Caco-2 (cell line): ENCODE measurements at regions not wholly inside any gene's neighbourhood (a gene's known extent, or its start where the extent isn't known, plus 50 kb on each side); places are given as distances from the start of the nearest gene placed in this dataset.

Experiments
- BruUV-seq: library from RNA; stranded (reverse); fragments of 400-500 nt; replicated peaks from 2 replicates; lab custom pipeline; 2021; lab: Mats Ljungman, UMichigan
- CTCF ChIA-PET: fragments of 300-600 bp; sonication (Branson Sonifier 250); formaldehyde crosslinking; loops from one replicate; lab custom pipeline; 2022; ENCODE audit warnings: antibody characterized with exemption; lab: Charles Lee
- POLR2A ChIA-PET: fragments of 300-600 bp; sonication (Branson Sonifier 250); formaldehyde crosslinking; loops from one replicate; lab custom pipeline; 2022; ENCODE audit warnings: antibody characterized with exemption; lab: Charles Lee
- DNase-seq, 2 experiments: peaks; one replicate each; pipeline versions ENCODE4 v3.0.0 to v3.0.0-alpha.2; 2020 to 2022
- H3K27me3 ChIP-seq: replicated peaks from 2 replicates; pipeline ENCODE4 v1.6.0; 2011; ENCODE audit warnings: low read length; ENCODE audit not compliant: control insufficient read depth, insufficient read depth
- H3K36me3 ChIP-seq: 2 replicates; pipeline ENCODE4 v1.5.1; 2011; ENCODE audit warnings: low read length; ENCODE audit not compliant: control insufficient read depth, insufficient read depth
- H3K4me1 ChIP-seq: fragments of 250-450 bp; sonication (Bioruptor Pico); 2 replicates; pipeline ENCODE4 v1.5.1; 2020; ENCODE audit warnings: mild to moderate bottlenecking
- H3K4me3 ChIP-seq: 2 replicates; pipeline ENCODE4 v1.5.1; 2011; ENCODE audit warnings: low read depth, mild to moderate bottlenecking, control low read depth, low read length
- H3K9me3 ChIP-seq: fragments of 250-450 bp; sonication (Bioruptor Pico); 2 replicates; pipeline ENCODE4 v1.5.1; 2020; ENCODE audit warnings: mild to moderate bottlenecking, moderate library complexity
- H3K27ac Mint-ChIP-seq: one replicate; pipeline ENCODE4 v1.8.0; 2022; ENCODE audit warnings: mixed read lengths; ENCODE audit not compliant: unreplicated experiment
- H3K27me3 Mint-ChIP-seq: one replicate; pipeline ENCODE4 v1.8.0; 2022; ENCODE audit warnings: mixed read lengths; ENCODE audit not compliant: insufficient read depth, unreplicated experiment
- H3K36me3 Mint-ChIP-seq: one replicate; pipeline ENCODE4 v1.8.0; 2022; ENCODE audit warnings: mild to moderate bottlenecking, mixed read lengths; ENCODE audit not compliant: insufficient read depth, unreplicated experiment
- H3K4me1 Mint-ChIP-seq: one replicate; pipeline ENCODE4 v1.8.0; 2022; ENCODE audit warnings: low read depth, mixed read lengths; ENCODE audit not compliant: unreplicated experiment
- H3K4me3 Mint-ChIP-seq: one replicate; pipeline ENCODE4 v1.8.0; 2022; ENCODE audit warnings: mild to moderate bottlenecking, moderate library complexity, mixed read lengths; ENCODE audit not compliant: unreplicated experiment
- H3K9me3 Mint-ChIP-seq: one replicate; pipeline ENCODE4 v1.8.0; 2022; ENCODE audit warnings: mixed read lengths; ENCODE audit not compliant: unreplicated experiment
- intact Hi-C: fragments of 100-400 bp; cut with micrococcal nuclease; formaldehyde crosslinking; loops from one replicate; pipeline ENCODE4 v1.10.0; 2022; ENCODE audit not compliant: unreplicated experiment
- TF ChIP-seq, protein P1 (sequence below), 2 experiments: fragments of 200-600 bp in 1 of 2; IDR thresholded peaks; 1 replicate in 1 of 2; 2 replicates in 1 of 2; pipeline versions ENCODE4 v1.5.1 to v1.8.0; 2011 to 2022; ENCODE audit warnings: antibody characterized with exemption in 1 of 2, control low read depth in 1 of 2, inconsistent platforms in 1 of 2, low read depth in 1 of 2, low read length in 1 of 2, mild to moderate bottlenecking in 1 of 2, moderate library complexity in 1 of 2; ENCODE audit not compliant: insufficient read depth in 1 of 2, severe bottlenecking in 1 of 2, unreplicated experiment in 1 of 2

DNA sequence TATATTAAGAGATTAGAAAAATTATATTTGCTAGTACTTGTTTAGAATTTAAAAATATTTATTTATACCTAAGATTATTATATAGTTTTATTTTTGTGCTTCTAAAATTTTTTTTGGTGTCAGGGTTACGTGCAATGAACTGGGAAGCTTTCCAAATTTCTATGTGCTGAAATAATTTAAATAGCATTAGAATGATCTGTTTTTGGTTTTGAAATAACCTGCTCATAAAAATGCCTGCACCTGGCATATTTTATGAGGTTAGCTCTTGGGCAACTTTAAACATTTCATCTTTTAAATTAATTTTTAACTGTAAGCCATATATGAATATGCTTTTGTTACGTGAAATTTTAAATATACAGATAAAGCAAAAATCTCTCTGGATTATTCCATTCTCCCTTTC, 482.5 kb downstream of the GLRX3 start:
- TF ChIP-seq, protein P1, sequence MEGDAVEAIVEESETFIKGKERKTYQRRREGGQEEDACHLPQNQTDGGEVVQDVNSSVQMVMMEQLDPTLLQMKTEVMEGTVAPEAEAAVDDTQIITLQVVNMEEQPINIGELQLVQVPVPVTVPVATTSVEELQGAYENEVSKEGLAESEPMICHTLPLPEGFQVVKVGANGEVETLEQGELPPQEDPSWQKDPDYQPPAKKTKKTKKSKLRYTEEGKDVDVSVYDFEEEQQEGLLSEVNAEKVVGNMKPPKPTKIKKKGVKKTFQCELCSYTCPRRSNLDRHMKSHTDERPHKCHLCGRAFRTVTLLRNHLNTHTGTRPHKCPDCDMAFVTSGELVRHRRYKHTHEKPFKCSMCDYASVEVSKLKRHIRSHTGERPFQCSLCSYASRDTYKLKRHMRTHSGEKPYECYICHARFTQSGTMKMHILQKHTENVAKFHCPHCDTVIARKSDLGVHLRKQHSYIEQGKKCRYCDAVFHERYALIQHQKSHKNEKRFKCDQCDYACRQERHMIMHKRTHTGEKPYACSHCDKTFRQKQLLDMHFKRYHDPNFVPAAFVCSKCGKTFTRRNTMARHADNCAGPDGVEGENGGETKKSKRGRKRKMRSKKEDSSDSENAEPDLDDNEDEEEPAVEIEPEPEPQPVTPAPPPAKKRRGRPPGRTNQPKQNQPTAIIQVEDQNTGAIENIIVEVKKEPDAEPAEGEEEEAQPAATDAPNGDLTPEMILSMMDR (IDR thresholded peaks at IDR 0.05; ENCODE audit: insufficient read depth in 1 of 2, low read depth in 1 of 2, low read length in 1 of 2, severe bottlenecking in 1 of 2, unreplicated experiment in 1 of 2), result no peak
- Mint-ChIP-seq H3K27ac (no peak overlapping the region), H3K4me3 (no peak overlapping the region), H3K4me1 (no peaks in the 10 kb centered on the region), H3K27me3 (no peaks in the 10 kb centered on the region), H3K36me3 (no peaks in the 10 kb centered on the region), H3K9me3 (peaks cover under 1% of the 10 kb centered on the region)
- Histone ChIP-seq H3K4me3 (no peak overlapping the region), H3K9me3 (no peaks in the 10 kb centered on the region), H3K36me3 (no peaks in the 10 kb centered on the region; the same call in 1 of the 2 replicates), H3K27me3 (no peaks in the 10 kb centered on the region), H3K4me1 (no peaks in the 10 kb centered on the region)
- no TSS peak for BruUV-seq
- ChIA-PET POLR2A (no interaction called here), CTCF (no interaction called here)
- intact Hi-C loops, result no loop called here
- no peak for DNase-seq

DNA sequence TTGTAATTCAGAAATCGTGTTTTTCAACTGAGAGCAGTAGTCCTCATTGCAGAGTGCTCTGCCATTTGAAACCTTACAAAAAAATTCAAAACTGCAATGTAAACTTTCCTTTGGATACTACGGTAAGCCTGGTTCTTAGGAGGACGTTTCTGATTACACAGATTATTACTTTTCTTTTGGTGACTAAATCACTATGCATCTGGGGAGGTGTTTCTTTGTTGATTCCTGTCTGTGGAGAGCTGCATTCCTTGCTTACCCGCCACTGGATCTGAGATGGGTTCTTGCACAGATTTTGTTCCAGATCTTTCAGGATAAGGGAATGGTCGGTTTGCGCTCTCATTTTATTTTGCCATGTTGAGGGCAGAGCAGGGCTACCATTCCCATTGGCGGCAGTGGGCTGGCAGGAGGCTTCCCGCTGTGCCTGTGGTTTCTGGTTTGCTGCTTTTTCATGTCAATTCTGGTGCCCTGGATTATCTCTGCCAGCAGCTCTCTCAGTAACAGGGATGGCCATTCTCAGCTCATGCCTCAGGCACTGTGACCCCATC, 485.1 kb downstream of the GLRX3 start:
- no peak overlapping the region for H3K4me3 Mint-ChIP-seq
- peaks cover 27% of the 10 kb centered on the region for H3K9me3 Mint-ChIP-seq
- intact Hi-C loops, result no loop called here
- H3K4me1 ChIP-seq, result no peaks in the 10 kb centered on the region
- BruUV-seq, result no TSS peak
- no peak for DNase-seq
- no peaks in the 10 kb centered on the region for H3K27me3 ChIP-seq
- no peaks in the 10 kb centered on the region; the same call in 1 of the 2 replicates for H3K36me3 ChIP-seq
- H3K4me3 ChIP-seq, result no peak overlapping the region
- TF ChIP-seq, protein P1 (IDR thresholded peaks at IDR 0.05; ENCODE audit: insufficient read depth in 1 of 2, low read depth in 1 of 2, low read length in 1 of 2, severe bottlenecking in 1 of 2, unreplicated experiment in 1 of 2), result no peak
- no peaks in the 10 kb centered on the region for H3K9me3 ChIP-seq
- H3K27me3 Mint-ChIP-seq, result no peaks in the 10 kb centered on the region
- H3K27ac Mint-ChIP-seq, result no peak overlapping the region
- no peaks in the 10 kb centered on the region for H3K36me3 Mint-ChIP-seq
- CTCF ChIA-PET, result no interaction called here
- no peaks in the 10 kb centered on the region for H3K4me1 Mint-ChIP-seq
- POLR2A ChIA-PET, result no interaction called here

DNA sequence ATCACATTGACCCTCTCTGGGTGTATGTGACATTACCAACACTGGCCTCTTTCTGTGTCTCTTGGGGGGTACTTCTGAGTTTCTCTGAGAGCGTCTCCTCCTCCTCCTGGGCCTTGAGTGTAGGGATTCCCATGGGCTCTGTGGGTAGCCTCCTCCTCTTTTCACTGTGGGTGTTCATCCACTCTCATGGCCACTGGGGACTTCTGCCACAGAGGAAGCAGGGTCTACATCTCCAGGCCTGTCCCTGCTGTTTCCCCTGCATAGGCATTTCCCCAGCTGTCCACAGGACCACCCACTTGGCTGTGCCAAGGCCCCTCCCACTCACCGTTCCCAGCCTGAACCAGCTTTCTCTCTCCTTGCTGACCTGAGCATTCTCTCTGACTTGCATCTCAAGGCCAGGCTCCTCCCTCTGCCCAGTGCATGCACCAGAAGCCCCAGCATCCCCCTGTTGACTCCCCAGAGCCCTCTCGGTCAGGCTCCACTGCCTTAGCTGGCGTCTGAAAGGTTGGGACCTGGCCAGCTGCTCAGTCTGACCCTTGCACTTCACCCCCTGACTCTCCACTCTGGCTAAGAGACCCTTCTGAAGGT, 487.6 kb downstream of the GLRX3 start:
- Mint-ChIP-seq H3K27me3 (no peaks in the 10 kb centered on the region), H3K4me3 (no peak overlapping the region), H3K9me3 (peaks cover 37% of the 10 kb centered on the region), H3K27ac (no peak overlapping the region), H3K4me1 (no peaks in the 10 kb centered on the region), H3K36me3 (no peaks in the 10 kb centered on the region)
- TF ChIP-seq, protein P1 (IDR thresholded peaks at IDR 0.05; ENCODE audit: insufficient read depth in 1 of 2, low read depth in 1 of 2, low read length in 1 of 2, severe bottlenecking in 1 of 2, unreplicated experiment in 1 of 2), result no peak
- intact Hi-C loops, result no loop called here
- no peaks in the 10 kb centered on the region for H3K4me1 ChIP-seq
- no peaks in the 10 kb centered on the region; the same call in 1 of the 2 replicates for H3K36me3 ChIP-seq
- no peaks in the 10 kb centered on the region for H3K27me3 ChIP-seq
- H3K9me3 ChIP-seq, result no peaks in the 10 kb centered on the region
- no peak overlapping the region for H3K4me3 ChIP-seq
- ChIA-PET POLR2A (no interaction called here), CTCF (no interaction called here)
- DNase-seq, result no peak
- no TSS peak for BruUV-seq
